HG03108 (cell line): ENCODE measurements at regions not wholly inside any gene's neighbourhood (a gene's known extent, or its start where the extent isn't known, plus 50 kb on each side); places are given as distances from the start of the nearest gene placed in this dataset.

Experiments used
- ATAC-seq: cut with Tn5 transposase; IDR thresholded peaks from one replicate; pipeline ENCODE4 v1.9.1; 2021; ENCODE audit warnings: moderate library complexity; ENCODE audit not compliant: unreplicated experiment

- no peak for ATAC-seq
Measured at GRCh38 chr2:15701341-15701907, 109.8 kb downstream of the DDX1 start.

- no peak for ATAC-seq
Measured at GRCh38 chr2:15701991-15702390, 110.3 kb downstream of the DDX1 start.

- ATAC-seq, result no peak
Measured at GRCh38 chr2:15702452-15702851, 110.8 kb downstream of the DDX1 start.

- no peak for ATAC-seq
Measured at GRCh38 chr2:15703365-15703869, 111.7 kb downstream of the DDX1 start.

GRCh38 chr2:15704086-15704787, 112.6 kb downstream of the DDX1 start:
- no peak for ATAC-seq

- no peak for ATAC-seq
Measured at GRCh38 chr2:15704788-15705115, 113.1 kb downstream of the DDX1 start.

GRCh38 chr2:15705310-15705709, 113.6 kb downstream of the DDX1 start:
- no peak for ATAC-seq

GRCh38 chr2:15705839-15706386, 114.2 kb downstream of the DDX1 start:
- no peak for ATAC-seq

- no peak for ATAC-seq
Measured at GRCh38 chr2:15706424-15706823, 114.8 kb downstream of the DDX1 start.

GRCh38 chr2:15706986-15707632, 115.4 kb downstream of the DDX1 start:
- ATAC-seq, result no peak

- no peak for ATAC-seq
Measured at GRCh38 chr2:15708161-15708560, 116.5 kb downstream of the DDX1 start.

GRCh38 chr2:15708865-15709820, 117.5 kb downstream of the DDX1 start:
- ATAC-seq, result no peak

GRCh38 chr2:15711126-15711860, 119.6 kb downstream of the DDX1 start:
- no peak for ATAC-seq

GRCh38 chr2:15712551-15713342, 121.1 kb downstream of the DDX1 start:
- no peak for ATAC-seq

- ATAC-seq, result no peak
Measured at GRCh38 chr2:15713475-15713874, 121.8 kb downstream of the DDX1 start.

- no peak for ATAC-seq
Measured at GRCh38 chr2:15714002-15714401, 122.3 kb downstream of the DDX1 start.

GRCh38 chr2:15714609-15715008, 122.9 kb downstream of the DDX1 start:
- ATAC-seq, result no peak

GRCh38 chr2:15715596-15715995, 123.9 kb downstream of the DDX1 start:
- ATAC-seq, result no peak
